HEK293T (cell line): ENCODE measurements at regions not wholly inside any gene's neighbourhood (a gene's known extent, or its start where the extent isn't known, plus 50 kb on each side); places are given as distances from the start of the nearest gene placed in this dataset.

ENCODE experiments used
- CTCF ChIA-PET: fragments of 350-600 bp; formaldehyde crosslinking; extraction: SDS; loops from one replicate; lab custom pipeline; 2021; ENCODE audit warnings: antibody characterized with exemption, inconsistent platforms; lab: Yijun Ruan, JAX
- POLR2A ChIA-PET: fragments of 350-600 bp; formaldehyde crosslinking; extraction: SDS; loops from one replicate; lab custom pipeline; 2020; ENCODE audit warnings: antibody characterized with exemption, inconsistent platforms; lab: Yijun Ruan, JAX
- DNase-seq: peaks from one replicate; pipeline ENCODE4 v3.0.0; 2012; ENCODE audit warnings: mixed read lengths; ENCODE audit errors: extremely low spot score
- ARNT ChIP-seq: fragments of 450-650 bp; IDR thresholded peaks from 2 replicates; pipeline ENCODE4 v1.6.1; 2017; ENCODE audit warnings: mild to moderate bottlenecking
- BHLHE40 ChIP-seq: fragments of 450-650 bp; IDR thresholded peaks from 2 replicates; pipeline ENCODE4 v1.6.1; 2016; ENCODE audit warnings: mild to moderate bottlenecking, moderate library complexity, borderline replicate concordance
- CTBP1 ChIP-seq: fragments of 450-650 bp; IDR thresholded peaks from 2 replicates; pipeline ENCODE4 v1.6.1; 2016; ENCODE audit warnings: borderline replicate concordance
- ELF4 ChIP-seq: fragments of 450-650 bp; IDR thresholded peaks from 2 replicates; pipeline ENCODE4 v1.6.1; 2017; ENCODE audit warnings: antibody characterized with exemption
- FOXA1 ChIP-seq: fragments of 450-650 bp; IDR thresholded peaks from 2 replicates; pipeline ENCODE4 v1.6.1; 2016; ENCODE audit warnings: mild to moderate bottlenecking
- FOXK2 ChIP-seq: fragments of 450-650 bp; IDR thresholded peaks from 2 replicates; pipeline ENCODE4 v1.6.1; 2016; ENCODE audit warnings: mild to moderate bottlenecking
- FOXM1 ChIP-seq: fragments of 450-650 bp; IDR thresholded peaks from 2 replicates; pipeline ENCODE4 v1.6.1; 2017; ENCODE audit warnings: mild to moderate bottlenecking, borderline replicate concordance
- HDGF ChIP-seq: fragments of 450-650 bp; IDR thresholded peaks from 2 replicates; pipeline ENCODE4 v1.6.1; 2017; ENCODE audit warnings: antibody characterized with exemption, borderline replicate concordance
- L3MBTL2 ChIP-seq: fragments of 450-650 bp; conservative IDR thresholded peaks from 2 replicates; pipeline ENCODE4 v1.6.1; 2016; ENCODE audit warnings: mild to moderate bottlenecking
- LEF1 ChIP-seq: fragments of 450-650 bp; IDR thresholded peaks from 2 replicates; pipeline ENCODE4 v1.6.1; 2017; ENCODE audit warnings: mild to moderate bottlenecking, borderline replicate concordance
- NFRKB ChIP-seq: fragments of 450-650 bp; IDR thresholded peaks from 2 replicates; pipeline ENCODE4 v1.6.1; 2016; ENCODE audit warnings: mild to moderate bottlenecking, moderate library complexity
- SP1 ChIP-seq: fragments of 450-650 bp; IDR thresholded peaks from 2 replicates; pipeline ENCODE4 v1.6.1; 2017
- SUZ12 ChIP-seq: fragments of 450-650 bp; IDR thresholded peaks from 2 replicates; pipeline ENCODE4 v1.6.1; 2016; ENCODE audit warnings: mild to moderate bottlenecking
- TARDBP ChIP-seq: fragments of 450-650 bp; IDR thresholded peaks from 2 replicates; pipeline ENCODE4 v1.6.1; 2016
- ZNF384 ChIP-seq: fragments of 450-650 bp; IDR thresholded peaks from 2 replicates; pipeline ENCODE4 v1.6.1; 2016
- TF ChIP-seq, protein P1 (sequence below): fragments of 450-650 bp; IDR thresholded peaks from 2 replicates; pipeline ENCODE4 v1.6.1; 2016

DNA sequence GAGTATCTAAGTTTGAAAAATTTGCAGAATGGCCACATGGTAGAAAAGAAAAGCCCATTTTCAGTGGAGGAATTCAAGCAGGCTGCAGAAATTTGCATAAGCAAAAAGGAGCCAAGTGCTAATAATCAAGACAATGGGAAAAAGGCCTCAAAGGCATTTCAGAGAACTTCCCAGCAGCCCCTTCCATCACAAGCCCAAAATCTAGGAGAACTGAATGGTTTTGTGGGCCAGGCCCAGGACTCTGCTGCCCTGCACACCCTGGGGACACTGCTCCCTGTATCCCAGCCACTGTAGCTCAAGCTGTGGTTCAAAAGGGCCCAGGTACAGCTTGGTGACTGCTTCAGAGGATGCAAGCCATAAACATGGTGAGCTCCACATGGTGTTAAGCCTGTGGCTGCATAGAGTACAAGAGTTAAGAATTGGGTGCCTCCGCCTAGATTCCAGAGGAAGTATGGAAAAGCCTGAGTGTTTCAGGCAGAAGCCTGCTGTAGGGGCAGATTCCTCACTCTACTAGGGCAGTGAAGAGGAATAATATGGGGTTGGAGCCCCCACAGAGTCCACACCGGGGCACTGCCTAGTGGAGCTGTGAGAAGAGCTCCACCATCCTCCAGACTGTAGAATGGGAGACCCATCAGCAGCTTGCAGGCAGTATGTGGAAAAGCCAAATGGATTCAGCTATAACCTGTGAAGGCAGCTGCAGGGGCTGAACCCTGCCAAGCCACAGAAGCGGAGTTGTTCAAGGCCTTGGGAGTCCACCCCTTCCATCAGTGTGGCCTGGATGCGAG lies 720.7 kb upstream of the CTNND2 start:
- TF ChIP-seq ZNF384: no peak
- no peak for TF ChIP-seq ELF4
- TF ChIP-seq SUZ12: no peak
- TF ChIP-seq ARNT: no peak
- no peak for TF ChIP-seq CTBP1
- TF ChIP-seq BHLHE40: no peak
- TF ChIP-seq FOXK2: no peak
- no peak for TF ChIP-seq HDGF
- no peak for TF ChIP-seq LEF1
- TF ChIP-seq, protein P1, sequence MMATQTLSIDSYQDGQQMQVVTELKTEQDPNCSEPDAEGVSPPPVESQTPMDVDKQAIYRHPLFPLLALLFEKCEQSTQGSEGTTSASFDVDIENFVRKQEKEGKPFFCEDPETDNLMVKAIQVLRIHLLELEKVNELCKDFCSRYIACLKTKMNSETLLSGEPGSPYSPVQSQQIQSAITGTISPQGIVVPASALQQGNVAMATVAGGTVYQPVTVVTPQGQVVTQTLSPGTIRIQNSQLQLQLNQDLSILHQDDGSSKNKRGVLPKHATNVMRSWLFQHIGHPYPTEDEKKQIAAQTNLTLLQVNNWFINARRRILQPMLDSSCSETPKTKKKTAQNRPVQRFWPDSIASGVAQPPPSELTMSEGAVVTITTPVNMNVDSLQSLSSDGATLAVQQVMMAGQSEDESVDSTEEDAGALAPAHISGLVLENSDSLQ: no peak
- no peak for DNase-seq
- ChIA-PET CTCF (no interaction called here), POLR2A (no interaction called here)

DNA sequence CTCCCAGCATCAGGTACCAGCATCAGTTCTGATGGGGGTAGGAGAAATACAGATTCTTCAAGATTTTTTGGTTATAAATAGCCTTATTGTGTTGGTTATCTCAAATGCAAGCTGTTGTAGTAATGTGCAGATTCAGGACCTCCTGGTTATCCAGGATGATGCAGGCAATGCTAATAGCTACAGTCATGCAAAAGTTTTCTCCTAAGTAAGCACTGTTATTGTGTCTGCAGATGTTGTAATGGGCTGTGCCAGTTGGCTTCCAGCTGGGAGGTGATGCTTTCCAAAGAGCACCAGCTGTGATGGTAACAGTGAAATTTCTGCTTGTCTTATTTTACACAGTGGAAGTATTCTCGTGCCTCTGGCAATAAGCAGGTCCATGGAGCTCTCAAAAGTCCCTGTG lies 719.2 kb upstream of the CTNND2 start:
- TF ChIP-seq ARNT (no peak), NFRKB (no peak), SUZ12 (no peak), FOXA1 (no peak), FOXK2 (no peak), ELF4 (no peak), BHLHE40 (no peak), SP1 (no peak), L3MBTL2 (no peak), FOXM1 (no peak), CTBP1 (no peak), LEF1 (no peak), HDGF (no peak), TARDBP (no peak), ZNF384 (no peak)
- TF ChIP-seq, protein P1: no peak
- ChIA-PET POLR2A (no interaction called here), CTCF (no interaction called here)
- no peak for DNase-seq

DNA sequence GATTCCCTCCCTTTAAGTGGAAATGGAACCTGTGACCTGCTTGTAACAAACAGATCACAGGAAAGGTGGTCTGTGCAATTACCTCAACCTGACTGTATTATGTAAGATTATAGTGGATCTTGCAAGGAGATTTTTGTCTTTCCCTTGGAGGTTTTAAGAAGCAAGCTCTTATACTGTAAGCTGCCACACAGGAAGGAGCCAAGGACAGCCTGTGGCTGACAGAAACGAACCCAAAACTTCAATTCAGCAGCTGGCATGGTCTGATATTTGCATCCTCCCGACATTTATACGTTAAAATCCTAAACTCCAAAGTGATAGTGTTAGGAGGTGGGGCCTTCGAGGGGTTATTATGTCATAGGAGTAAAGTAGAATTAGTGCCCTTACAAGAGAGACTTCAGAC lies 711.8 kb upstream of the CTNND2 start:
- POLR2A ChIA-PET: no interaction called here
- CTCF ChIA-PET: no interaction called here
- TF ChIP-seq FOXM1: no peak
- no peak for TF ChIP-seq HDGF
- TF ChIP-seq SP1: no peak
- no peak for TF ChIP-seq FOXK2
- no peak for TF ChIP-seq ARNT
- TF ChIP-seq SUZ12: no peak
- TF ChIP-seq FOXA1: no peak
- TF ChIP-seq, protein P1: no peak
- no peak for TF ChIP-seq NFRKB
- no peak for TF ChIP-seq ELF4
- no peak for TF ChIP-seq ZNF384
- TF ChIP-seq CTBP1: no peak
- no peak for TF ChIP-seq L3MBTL2
- no peak for TF ChIP-seq LEF1
- no peak for TF ChIP-seq BHLHE40
- TF ChIP-seq TARDBP: no peak

DNA sequence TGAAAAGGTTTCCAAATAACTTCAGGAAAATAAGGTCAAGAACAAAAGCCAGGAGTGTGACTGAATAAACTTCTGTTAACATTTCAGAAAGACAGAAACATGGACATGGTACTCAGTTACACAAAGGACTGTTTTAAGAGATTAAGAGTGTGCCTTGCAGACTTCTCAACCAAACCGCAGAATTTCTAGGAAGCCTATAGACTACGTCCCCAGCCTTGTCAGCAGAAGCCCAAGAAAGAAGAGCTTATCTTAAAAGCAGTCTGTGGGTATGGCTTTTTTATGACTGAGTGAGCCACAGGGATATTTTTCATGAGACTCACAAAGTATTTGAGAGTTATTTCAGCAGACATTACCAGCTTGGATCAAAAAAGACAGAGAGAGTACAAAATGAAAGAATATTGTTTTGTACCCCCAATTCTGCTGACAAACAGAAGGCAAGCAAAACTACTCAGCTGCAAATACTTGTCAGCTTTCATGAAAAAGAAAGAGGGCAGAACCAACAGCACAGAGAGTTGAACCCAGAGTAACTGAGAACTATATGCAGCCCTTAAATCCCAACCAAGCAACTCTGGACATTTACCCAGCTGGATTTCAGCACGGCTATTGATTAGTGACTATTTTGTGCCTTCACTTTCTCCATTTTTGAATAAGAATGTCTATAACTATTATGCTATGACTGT lies 711.0 kb upstream of the CTNND2 start:
- ChIA-PET CTCF (no interaction called here), POLR2A (no interaction called here)
- DNase-seq: no peak
- TF ChIP-seq HDGF (no peak), CTBP1 (no peak), ARNT (no peak), FOXM1 (no peak), LEF1 (no peak), FOXA1 (no peak), ZNF384 (no peak), NFRKB (no peak), L3MBTL2 (no peak), SUZ12 (no peak), ELF4 (no peak), BHLHE40 (no peak)
- TF ChIP-seq, protein P1: no peak

More for the DNA sequence above, 711.8 kb upstream of the CTNND2 start:
- DNase-seq: no peak

DNA sequence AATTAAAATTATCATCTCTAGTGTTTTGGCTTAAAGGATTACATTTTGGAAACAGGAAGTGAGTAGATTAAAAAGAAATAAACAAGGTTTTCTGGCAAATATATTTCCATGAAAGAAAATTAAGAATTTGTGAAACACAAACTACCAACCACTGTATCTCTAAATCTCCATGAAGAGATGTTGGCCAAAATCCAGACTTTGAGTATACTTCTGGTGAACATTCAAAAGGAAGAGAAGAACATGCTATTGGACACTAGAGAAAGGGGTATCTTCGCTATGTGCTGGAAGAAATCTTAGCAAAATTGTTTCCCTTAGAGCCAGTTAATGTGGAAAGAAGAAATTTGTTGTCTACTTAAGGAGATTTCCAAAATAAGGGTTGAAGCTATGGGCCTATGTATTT lies 710.4 kb upstream of the CTNND2 start:
- POLR2A ChIA-PET: no interaction called here
- TF ChIP-seq BHLHE40 (no peak), SUZ12 (no peak), L3MBTL2 (no peak), ELF4 (no peak), FOXM1 (no peak), SP1 (no peak), ARNT (no peak), HDGF (no peak), ZNF384 (no peak), NFRKB (no peak), CTBP1 (no peak)
- DNase-seq: no peak
- CTCF ChIA-PET: no interaction called here
